Adrenal gland (tissue), 5 donors: ENCODE measurements at regions not wholly inside any gene's neighbourhood (a gene's known extent, or its start where the extent isn't known, plus 50 kb on each side); places are given as distances from the start of the nearest gene placed in this dataset.

Experiments
- POLR2A ChIP-seq, 2 donors: fragments of 450-650 bp; IDR thresholded peaks; one replicate each; pipeline ENCODE4 v1.6.1; 2017; ENCODE audit warnings: antibody characterized with exemption in 2 of 2, mild to moderate bottlenecking in 2 of 2, moderate library complexity in 1 of 2
- TF ChIP-seq, protein P1 (sequence below), 6 experiments: fragments of 450-650 bp in 4 of 6; fragments of 200-600 bp in 2 of 6; sonication (generic) in 1 of 6; IDR thresholded peaks; 1 replicate in 5 of 6; 2 replicates in 1 of 6; pipeline versions ENCODE4 v1.5.1 to v1.8.0; 2016 to 2021; ENCODE audit warnings: antibody characterized with exemption in 6 of 6, mild to moderate bottlenecking in 2 of 6, moderate library complexity in 1 of 6
- donor health status: DM: no; HTN: no; CAD: no.

DNA sequence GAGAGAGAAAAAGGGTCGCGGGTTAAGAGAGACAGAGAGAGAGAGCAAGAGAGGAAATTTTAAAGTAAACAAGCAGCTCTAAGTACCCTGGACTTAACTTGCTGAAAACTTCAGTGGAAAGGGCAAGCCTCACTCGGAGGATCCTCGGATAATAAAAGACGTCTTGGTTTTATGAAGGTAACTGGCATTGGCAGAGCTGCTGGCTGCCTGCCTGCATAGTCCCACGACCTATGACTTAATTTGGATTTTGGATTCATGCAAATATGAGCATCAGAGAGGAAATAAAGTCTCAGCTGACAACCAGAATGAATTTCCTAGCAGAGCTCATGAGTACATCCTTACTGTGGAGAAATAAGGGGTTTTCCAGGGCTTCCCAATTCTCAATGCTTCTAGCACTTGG is 95.1 kb upstream of the PDZRN3 start:
- TF ChIP-seq POLR2A (IDR thresholded peaks at IDR 0.05), result no peak
- TF ChIP-seq, protein P1, sequence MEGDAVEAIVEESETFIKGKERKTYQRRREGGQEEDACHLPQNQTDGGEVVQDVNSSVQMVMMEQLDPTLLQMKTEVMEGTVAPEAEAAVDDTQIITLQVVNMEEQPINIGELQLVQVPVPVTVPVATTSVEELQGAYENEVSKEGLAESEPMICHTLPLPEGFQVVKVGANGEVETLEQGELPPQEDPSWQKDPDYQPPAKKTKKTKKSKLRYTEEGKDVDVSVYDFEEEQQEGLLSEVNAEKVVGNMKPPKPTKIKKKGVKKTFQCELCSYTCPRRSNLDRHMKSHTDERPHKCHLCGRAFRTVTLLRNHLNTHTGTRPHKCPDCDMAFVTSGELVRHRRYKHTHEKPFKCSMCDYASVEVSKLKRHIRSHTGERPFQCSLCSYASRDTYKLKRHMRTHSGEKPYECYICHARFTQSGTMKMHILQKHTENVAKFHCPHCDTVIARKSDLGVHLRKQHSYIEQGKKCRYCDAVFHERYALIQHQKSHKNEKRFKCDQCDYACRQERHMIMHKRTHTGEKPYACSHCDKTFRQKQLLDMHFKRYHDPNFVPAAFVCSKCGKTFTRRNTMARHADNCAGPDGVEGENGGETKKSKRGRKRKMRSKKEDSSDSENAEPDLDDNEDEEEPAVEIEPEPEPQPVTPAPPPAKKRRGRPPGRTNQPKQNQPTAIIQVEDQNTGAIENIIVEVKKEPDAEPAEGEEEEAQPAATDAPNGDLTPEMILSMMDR (IDR thresholded peaks at IDR 0.05), result no peak
